Stimulated activated CD8-positive, alpha-beta memory T cell treated with anti-CD3 and anti-CD28 coated beads, Interleukin-7, amount 100 ng/mL, for 1 hour (primary cell): ENCODE measurements at regions not wholly inside any gene's neighbourhood (a gene's known extent, or its start where the extent isn't known, plus 50 kb on each side); places are given as distances from the start of the nearest gene placed in this dataset.
"Not testable (repeated sequence)": the region's sequence is repeated elsewhere in the genome, so short reads cannot be mapped to it uniquely, and the experiment has no call there.

ENCODE experiments used
- DNase-seq, 2 donors: peaks; one replicate each; pipeline ENCODE4 v3.0.0-alpha.2; 2020; ENCODE audit warnings: low read depth in 2 of 2

GRCh38 chr5:89668821-89669220 is 740.7 kb downstream of the CETN3 start:
- no peak for DNase-seq

DNA sequence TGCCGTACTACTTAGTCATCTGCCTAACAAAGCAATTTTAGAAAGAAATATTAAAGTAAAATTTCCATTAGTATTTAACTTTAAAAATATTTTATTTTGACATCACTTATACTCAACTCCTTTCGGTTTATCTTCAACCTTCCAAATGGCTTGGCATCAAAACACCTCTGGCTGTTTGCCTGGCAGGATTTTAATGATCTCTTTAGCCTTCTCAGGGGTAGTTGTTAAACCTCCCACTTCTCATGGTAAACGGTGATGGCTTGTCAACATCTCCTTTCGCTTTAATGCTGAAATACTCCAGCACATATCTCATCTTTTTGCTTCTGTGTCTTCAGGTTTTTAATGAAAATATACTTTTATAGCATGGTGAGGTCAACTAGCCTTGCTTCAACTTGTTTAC is 747.1 kb downstream of the CETN3 start:
- DNase-seq, result no peak

- DNase-seq, result no peak
Measured at GRCh38 chr5:89638871-89639270, 755.9 kb upstream of the MEF2C start.

GRCh38 chr5:89634176-89634575 is 751.2 kb upstream of the MEF2C start:
- not testable (repeated sequence) for DNase-seq

- not testable (repeated sequence) for DNase-seq
Measured at GRCh38 chr5:89630064-89630463, 747.1 kb upstream of the MEF2C start.

DNA sequence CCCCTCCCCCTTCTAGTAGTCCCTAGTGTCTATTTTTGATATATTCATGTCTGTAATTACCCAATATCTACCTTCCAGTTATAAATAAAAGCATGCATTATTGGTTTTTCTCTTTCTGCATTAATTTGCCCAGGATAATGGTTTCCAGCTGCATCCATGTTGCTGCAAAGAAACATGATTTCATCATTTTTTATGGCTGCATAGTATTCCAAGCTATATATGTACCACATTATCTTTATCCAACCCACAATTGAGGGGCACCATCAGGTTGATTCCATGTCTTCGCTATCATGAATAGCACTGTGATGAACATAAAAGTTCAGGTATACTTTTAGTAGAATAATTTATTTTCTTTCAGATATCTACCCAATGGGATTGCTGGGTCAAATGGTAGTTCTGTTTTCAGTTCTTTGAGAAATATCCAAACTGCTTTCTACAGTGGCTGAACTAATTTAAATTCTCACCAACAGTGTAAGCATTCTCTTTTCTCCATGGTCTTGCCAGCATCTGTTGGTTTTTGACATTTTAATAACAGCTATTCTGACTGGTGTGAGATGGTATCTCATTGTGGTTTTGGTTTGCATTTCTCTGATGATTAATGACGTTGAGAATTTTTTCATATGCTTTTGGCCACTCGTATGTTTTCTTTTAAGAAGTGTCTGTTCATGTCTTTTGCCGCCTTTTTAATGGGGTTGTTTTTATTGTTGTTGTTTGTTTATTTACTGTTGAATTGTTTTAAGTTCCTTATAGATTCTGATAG is 746.1 kb upstream of the MEF2C start:
- DNase-seq, result no peak

- DNase-seq, result no peak
Measured at GRCh38 chr5:89615839-89616518, 733.0 kb upstream of the MEF2C start.

DNA sequence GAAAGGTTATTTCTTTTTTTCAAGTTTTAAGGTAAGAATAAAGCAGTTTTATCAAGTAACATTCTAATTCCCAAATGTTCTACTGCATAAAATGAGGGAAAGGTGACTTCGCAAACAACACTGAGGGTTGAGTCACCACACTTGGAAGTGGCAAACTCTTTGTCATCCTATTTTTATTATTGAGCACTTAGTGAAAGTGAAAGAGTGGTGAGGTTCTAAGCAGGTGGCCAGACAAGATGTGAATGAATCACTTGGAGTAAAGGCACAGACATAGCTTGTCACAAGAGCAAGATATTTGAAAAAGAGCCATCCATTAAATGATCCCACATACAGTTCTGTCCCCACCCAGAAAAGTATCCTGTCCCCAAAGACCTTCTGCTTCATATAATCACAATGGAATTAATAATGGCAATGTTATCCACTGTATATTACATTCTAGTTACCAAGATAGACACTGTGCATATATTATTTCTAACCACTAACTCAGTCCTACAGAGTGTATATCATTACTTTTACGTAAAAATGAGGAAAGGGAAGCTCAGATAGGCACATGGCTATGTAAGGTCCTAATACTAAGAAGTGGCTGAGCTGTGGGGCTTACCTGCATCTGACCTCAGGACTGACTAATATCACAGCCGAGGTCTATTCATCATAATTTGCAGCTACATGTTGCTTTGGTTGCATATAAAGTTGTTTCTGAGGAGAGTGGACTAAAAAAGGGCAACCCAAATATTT is 730.4 kb upstream of the MEF2C start:
- no peak for DNase-seq

DNA sequence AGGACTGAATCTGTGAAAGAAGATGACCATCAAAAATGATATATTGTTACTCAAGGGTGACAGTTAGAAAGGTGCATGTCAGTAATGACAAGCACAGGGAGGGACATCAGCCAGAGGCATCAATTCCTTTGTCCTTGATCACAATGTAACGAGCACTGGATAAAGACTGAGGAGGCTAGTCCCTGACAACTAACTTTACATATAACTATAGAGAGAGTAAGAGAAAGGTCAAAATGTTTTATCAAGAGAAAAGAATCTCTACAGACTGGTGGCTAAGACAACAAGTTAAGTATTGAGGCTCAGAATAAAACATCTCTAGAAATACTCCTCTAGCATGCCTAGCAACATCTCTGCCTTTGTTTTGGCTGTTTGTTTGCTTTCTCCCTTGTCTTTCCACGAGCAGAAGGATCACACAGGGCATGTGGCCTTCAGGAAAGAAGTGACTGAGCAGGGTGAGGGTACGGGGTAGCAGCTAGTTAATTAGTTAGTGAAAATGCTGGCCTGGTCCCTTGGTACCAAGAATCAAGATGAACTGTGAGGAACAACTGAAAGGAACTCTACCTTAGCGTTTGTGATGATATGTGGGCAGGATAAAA is 724.1 kb upstream of the MEF2C start:
- DNase-seq, result no peak

DNA sequence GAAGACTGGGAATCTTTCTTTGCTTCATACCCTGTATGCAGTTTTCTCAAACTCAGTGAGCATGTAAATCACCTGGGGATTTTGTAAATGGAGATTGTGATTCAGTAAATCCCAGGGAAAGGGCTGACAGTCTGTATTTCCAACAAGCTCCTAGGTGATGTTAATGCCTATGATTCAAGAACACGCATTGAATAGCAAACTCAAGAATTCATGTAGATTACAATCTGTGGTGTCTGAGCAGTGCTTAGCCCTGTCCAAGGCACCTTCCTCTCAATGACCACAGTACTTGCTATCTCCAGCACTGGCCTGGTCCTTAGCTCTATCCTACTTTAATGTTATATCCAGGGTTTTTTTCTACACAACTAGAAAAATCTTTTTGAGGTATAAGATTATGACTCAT is 721.4 kb upstream of the MEF2C start:
- DNase-seq, result no peak

- no peak for DNase-seq
Measured at GRCh38 chr5:89601880-89602279, 718.9 kb upstream of the MEF2C start.

DNA sequence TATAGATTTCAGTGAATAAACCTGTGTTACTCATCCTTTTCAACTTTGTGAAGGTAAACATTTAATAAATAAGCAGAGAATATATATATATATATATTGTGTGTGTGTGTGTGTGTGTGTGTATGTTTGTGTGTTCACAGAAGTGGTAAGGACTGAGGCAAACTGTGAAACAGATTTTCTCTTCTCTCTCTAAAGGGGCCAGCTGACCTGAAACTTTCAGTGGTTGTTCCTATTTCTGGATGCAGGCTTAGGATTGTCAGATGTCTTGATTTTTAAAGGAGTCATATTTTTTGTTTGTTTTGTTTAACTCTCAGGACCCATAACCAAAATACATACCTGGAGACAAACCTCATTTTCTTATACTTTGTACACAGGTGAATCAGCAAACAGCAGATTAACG is 714.9 kb upstream of the MEF2C start:
- DNase-seq, result no peak

DNA sequence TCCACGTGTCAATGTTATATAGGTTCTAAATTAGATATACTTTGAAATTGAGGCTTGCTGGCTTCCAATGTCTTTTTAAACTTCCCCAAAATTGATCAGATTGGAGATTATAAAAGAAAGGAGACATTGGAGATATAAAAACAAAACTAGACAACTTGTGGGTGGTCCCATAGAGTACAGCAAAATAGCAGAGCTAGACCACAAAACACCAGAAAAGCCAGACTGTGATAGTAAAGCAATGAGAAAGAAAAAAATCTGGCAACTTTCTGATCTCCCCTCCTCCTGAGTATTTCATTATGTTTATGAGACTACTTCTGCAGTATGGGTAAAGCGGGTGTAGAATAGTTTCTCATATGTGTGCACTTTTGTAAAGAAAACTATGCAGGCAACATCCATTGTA is 713.8 kb upstream of the MEF2C start:
- no peak for DNase-seq

GRCh38 chr5:89595056-89595455 is 712.1 kb upstream of the MEF2C start:
- no peak for DNase-seq

- no peak for DNase-seq
Measured at GRCh38 chr5:89584339-89584956, 701.5 kb upstream of the MEF2C start.

DNA sequence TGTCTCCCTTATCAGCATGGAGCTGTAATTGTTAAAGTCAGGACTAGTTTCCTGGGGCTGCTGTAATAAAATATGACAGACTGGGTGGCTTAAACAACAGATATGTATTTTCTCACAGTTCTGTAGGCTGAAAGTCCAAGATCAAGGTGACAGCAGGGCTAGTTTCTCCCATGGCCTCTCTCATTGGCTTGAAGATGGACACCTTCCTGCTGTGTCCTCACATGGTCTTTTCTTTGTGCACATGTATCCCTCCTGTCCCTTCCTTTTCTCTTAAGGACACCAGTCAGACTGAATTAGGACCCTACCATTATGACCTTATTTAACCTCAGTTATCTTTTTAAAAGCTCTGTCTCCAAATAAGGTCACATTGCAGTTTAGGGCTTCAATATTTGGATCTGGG is 700.5 kb upstream of the MEF2C start:
- DNase-seq, result no peak

DNA sequence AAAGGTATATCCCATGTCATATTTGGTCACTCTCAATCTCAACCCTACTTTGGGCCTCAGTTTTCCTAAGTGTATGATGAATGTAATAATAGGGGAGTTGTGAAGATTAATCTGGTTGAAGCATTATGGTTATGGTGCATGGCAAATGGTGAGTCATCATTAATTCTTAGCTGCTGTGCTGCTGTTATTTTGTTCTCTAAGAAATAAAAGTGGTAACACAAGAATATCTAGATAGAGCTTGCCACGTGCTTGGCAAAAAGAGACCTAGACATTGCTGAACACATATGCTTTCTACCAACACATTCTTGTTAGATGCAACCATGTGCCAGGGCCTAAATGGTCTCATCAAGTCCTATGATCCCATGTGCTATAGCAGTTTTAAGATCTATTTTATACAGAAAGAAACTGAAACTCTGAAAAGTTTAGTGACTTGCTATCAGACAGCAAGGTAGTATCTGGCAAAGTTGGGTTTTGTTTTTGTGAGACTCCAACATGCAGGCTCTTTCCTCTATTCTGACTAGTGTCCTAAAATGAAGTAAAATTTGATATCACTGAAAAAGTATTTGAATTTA is 699.9 kb upstream of the MEF2C start:
- no peak for DNase-seq

GRCh38 chr5:89580976-89581375 is 698.0 kb upstream of the MEF2C start:
- no peak for DNase-seq

DNA sequence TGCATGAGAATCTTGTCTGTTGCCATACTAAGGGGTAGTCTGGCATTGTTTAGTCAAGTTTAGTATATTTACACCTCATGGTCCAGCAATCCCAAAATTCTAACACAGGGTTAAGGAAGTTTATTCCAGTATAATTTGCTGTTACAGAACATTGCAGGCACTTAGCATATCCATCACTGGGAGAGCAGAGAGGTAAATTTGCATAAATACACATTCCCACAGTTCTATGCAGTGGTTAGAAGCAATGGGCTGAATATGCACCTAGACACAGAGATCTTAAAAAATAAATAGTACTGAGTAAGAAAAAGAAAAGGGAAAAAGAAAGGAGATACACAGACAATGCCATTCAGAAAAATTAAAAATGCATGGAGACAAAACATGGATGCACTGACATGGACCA is 692.3 kb upstream of the MEF2C start:
- no peak for DNase-seq

DNA sequence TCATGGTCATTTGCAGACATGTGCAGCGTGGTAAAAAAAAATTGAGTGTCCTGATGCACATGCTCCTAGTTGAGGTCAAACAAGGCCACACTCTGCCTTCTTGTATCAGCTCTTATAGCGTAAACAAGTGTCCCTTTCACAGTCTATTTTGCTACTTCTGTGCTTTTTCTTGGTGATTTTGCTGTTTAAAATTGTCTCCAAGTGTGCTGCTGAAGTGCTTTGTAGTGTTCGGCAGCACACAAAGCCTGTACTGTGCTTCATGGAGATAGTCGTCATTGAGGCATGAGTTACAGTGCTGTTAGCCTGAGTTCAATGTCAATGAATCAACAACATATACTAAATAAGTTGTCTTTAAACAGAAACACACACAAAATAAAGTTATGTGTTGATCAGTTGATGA is 690.4 kb upstream of the MEF2C start:
- DNase-seq, result no peak

DNA sequence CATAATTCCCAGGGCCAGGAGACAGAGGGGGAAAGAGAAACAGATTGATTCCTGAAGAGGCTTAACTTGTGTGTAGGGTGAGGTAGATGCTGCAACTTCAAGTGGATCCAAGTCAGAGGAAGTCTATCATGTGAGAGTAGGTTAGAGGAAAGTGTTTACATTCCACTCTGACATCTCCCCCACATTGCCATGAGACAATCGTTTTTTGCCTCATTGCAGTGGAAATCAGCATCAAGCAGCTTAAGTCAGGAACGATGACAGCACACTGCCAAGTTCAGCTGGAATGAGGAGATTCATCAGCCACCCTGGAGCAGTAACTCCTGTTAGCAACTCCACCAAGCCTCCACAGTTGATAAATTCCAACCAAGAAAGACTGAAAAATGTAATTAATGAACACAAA is 689.7 kb upstream of the MEF2C start:
- no peak for DNase-seq

- DNase-seq, result no peak
Measured at GRCh38 chr5:89570557-89570956, 687.6 kb upstream of the MEF2C start.
